Endothelial cell of umbilical vein (primary cell): ENCODE measurements at regions not wholly inside any gene's neighbourhood (a gene's known extent, or its start where the extent isn't known, plus 50 kb on each side); places are given as distances from the start of the nearest gene placed in this dataset.

Experiments
- BruUV-seq: library from RNA; stranded (reverse); fragments of 400-500 nt; replicated peaks from 2 replicates; lab custom pipeline; 2021; lab: Mats Ljungman, UMichigan
- CTCF ChIA-PET: fragments of 300-600, 350-600 bp; sonication (Branson Sonifier 250); formaldehyde crosslinking; loops from one replicate; lab custom pipeline; 2021; ENCODE audit warnings: antibody characterized with exemption, inconsistent platforms; lab: Charles Lee
- POLR2A ChIA-PET: fragments of 300-600, 350-600 bp; sonication (Branson Sonifier 250); formaldehyde crosslinking; loops from one replicate; lab custom pipeline; 2021; ENCODE audit warnings: antibody characterized with exemption, inconsistent platforms; lab: Charles Lee
- DNase-seq: peaks from one replicate; pipeline ENCODE4 v3.0.0-alpha.2; 2011; ENCODE audit warnings: low read depth, low spot score
- FAIRE-seq: peaks from 2 replicates; lab custom pipeline; 2011; peaks lifted over from hg19 to GRCh38; lab: Jason Lieb, UNC
- H2AFZ ChIP-seq: 2 replicates; pipeline ENCODE4 v1.6.0; 2012; ENCODE audit warnings: low read depth, low read length, control low read depth, inconsistent platforms
- H3K27ac ChIP-seq: 2 replicates; pipeline ENCODE4 v1.5.1; 2011; ENCODE audit warnings: low read depth, mild to moderate bottlenecking, control low read depth, low read length, moderate library complexity; ENCODE audit not compliant: insufficient read depth
- H3K27me3 ChIP-seq, 2 experiments: 2 replicates each; pipeline versions ENCODE4 v1.6.0 to v1.6.1; 2011; ENCODE audit warnings: low read length in 2 of 2, mixed read lengths in 1 of 2; ENCODE audit not compliant: control insufficient read depth in 2 of 2, insufficient read depth in 2 of 2
- H3K36me3 ChIP-seq, 2 experiments: 2 replicates in 1 of 2; 3 replicates in 1 of 2; pipeline ENCODE4 v1.5.1; 2011; ENCODE audit warnings: low read length in 2 of 2, mild to moderate bottlenecking in 1 of 2, moderate library complexity in 1 of 2; ENCODE audit not compliant: control insufficient read depth in 2 of 2, insufficient read depth in 2 of 2; ENCODE audit errors: extremely low read depth in 1 of 2
- H3K4me1 ChIP-seq: 3 replicates; pipeline ENCODE4 v1.5.1; 2011; ENCODE audit warnings: mild to moderate bottlenecking, low read length; ENCODE audit not compliant: control insufficient read depth, insufficient read depth; ENCODE audit errors: extremely low read depth
- H3K4me2 ChIP-seq: 2 replicates; pipeline ENCODE4 v1.6.1; 2011; ENCODE audit warnings: low read length, control low read depth, mixed read lengths; ENCODE audit not compliant: insufficient read depth
- H3K4me3 ChIP-seq, 3 experiments: fragments of 200-600 bp in 1 of 3; sonication (generic), shearing (Covaris generic) in 1 of 3; replicated peaks in 1 of 3; 2 replicates each; pipeline ENCODE4 v1.5.1; 2011 to 2016; ENCODE audit warnings: control low read depth in 3 of 3, low read length in 3 of 3, mild to moderate bottlenecking in 2 of 3, inconsistent platforms in 1 of 3, low read depth in 1 of 3, moderate library complexity in 1 of 3; ENCODE audit not compliant: insufficient read depth in 1 of 3
- H3K79me2 ChIP-seq: 2 replicates; pipeline ENCODE4 v1.6.0; 2012; ENCODE audit warnings: low read length, inconsistent platforms; ENCODE audit not compliant: control insufficient read depth, insufficient read depth
- H3K9ac ChIP-seq: replicated peaks from 2 replicates; pipeline ENCODE3; 2011; ENCODE audit warnings: low read length, control low read depth; ENCODE audit not compliant: insufficient read depth; ENCODE audit errors: extremely low read depth
- H3K9me1 ChIP-seq: replicated peaks from 3 replicates; pipeline ENCODE4 v1.6.0; 2011; ENCODE audit warnings: mild to moderate bottlenecking, low read length; ENCODE audit not compliant: control insufficient read depth, insufficient read depth; ENCODE audit errors: extremely low read depth
- H3K9me3 ChIP-seq: replicated peaks from 2 replicates; pipeline ENCODE4 v1.5.1; 2012; ENCODE audit warnings: low read length, inconsistent platforms; ENCODE audit not compliant: control insufficient read depth, insufficient read depth
- H4K20me1 ChIP-seq: replicated peaks from 2 replicates; pipeline ENCODE3; 2011; ENCODE audit warnings: mild to moderate bottlenecking, low read length; ENCODE audit not compliant: control insufficient read depth, insufficient read depth; ENCODE audit errors: extremely low read depth
- CTCF ChIP-seq, 2 donors: IDR thresholded peaks; 1 replicate in 1 of 2; 2 replicates in 1 of 2; pipeline ENCODE4 v1.5.1; 2011; ENCODE audit warnings: low read length in 2 of 2, mild to moderate bottlenecking in 2 of 2, moderate library complexity in 2 of 2, control low read depth in 1 of 2, inconsistent platforms in 1 of 2, low read depth in 1 of 2; ENCODE audit not compliant: insufficient read depth in 1 of 2; ENCODE audit errors: extremely low read depth in 1 of 2
- EZH2 ChIP-seq: IDR thresholded peaks from 2 replicates; pipeline ENCODE4 v1.6.1; 2012; ENCODE audit warnings: borderline replicate concordance, low read depth, mild to moderate bottlenecking, moderate library complexity, low read length, inconsistent platforms; ENCODE audit not compliant: severe bottlenecking
- FOS ChIP-seq: IDR thresholded peaks from 2 replicates; pipeline ENCODE4 v1.6.1; 2011; ENCODE audit warnings: mild to moderate bottlenecking, low read length, moderate library complexity, borderline replicate concordance; ENCODE audit not compliant: insufficient read depth
- GATA2 ChIP-seq: IDR thresholded peaks from 2 replicates; pipeline ENCODE4 v1.7.0; 2011; ENCODE audit warnings: low read depth, mild to moderate bottlenecking, moderate library complexity, mixed read lengths, low read length; ENCODE audit not compliant: insufficient read length, insufficient read depth
- JUN ChIP-seq: IDR thresholded peaks from 2 replicates; pipeline ENCODE4 v1.6.1; 2011; ENCODE audit warnings: borderline replicate concordance, low read depth; ENCODE audit not compliant: insufficient read length, insufficient read depth
- MAX ChIP-seq: IDR thresholded peaks from 2 replicates; pipeline ENCODE4 v1.6.1; 2011; ENCODE audit not compliant: insufficient read depth, insufficient read length
- MYC ChIP-seq: IDR thresholded peaks from one replicate; pipeline ENCODE4 v1.6.1; 2011; ENCODE audit warnings: mild to moderate bottlenecking, low read depth, low read length
- POLR2A ChIP-seq: IDR thresholded peaks from 2 replicates; pipeline ENCODE4 v1.6.1; 2012; ENCODE audit warnings: low read depth, mild to moderate bottlenecking, control low read depth, low read length
- POLR2AphosphoS5 ChIP-seq: IDR thresholded peaks from 2 replicates; pipeline ENCODE4 v1.6.1; 2012; ENCODE audit warnings: low read depth, mild to moderate bottlenecking, control low read depth, low read length, moderate library complexity; ENCODE audit not compliant: insufficient read depth
- dilution Hi-C: fragments of 300-500 bp; cut with MboI; formaldehyde crosslinking; loops from one replicate; pipeline ENCODE4 v1.15.0; 2019; ENCODE audit warnings: low sequenced_read_pairs; ENCODE audit not compliant: extremely low pct_ligation_motif_present
- intact Hi-C: fragments of 100-400 bp; cut with micrococcal nuclease; formaldehyde crosslinking; loops from one replicate; pipeline ENCODE4 v1.10.0; 2022

GRCh38 chr1:209319549-209319948 lies 264.0 kb upstream of the CAMK1G start:
- Histone ChIP-seq H3K4me3 (no peak overlapping the region), H3K9ac (no peak overlapping the region), H3K9me3 (no peaks in the 10 kb centered on the region), H3K36me3 (no peaks in the 10 kb centered on the region), H3K9me1 (no peaks in the 10 kb centered on the region), H3K27ac (no peak overlapping the region), H4K20me1 (no peaks in the 10 kb centered on the region), H3K27me3 (no peaks in the 10 kb centered on the region), H3K79me2 (no peaks in the 10 kb centered on the region), H3K4me2 (no peak overlapping the region), H3K4me1 (no peaks in the 10 kb centered on the region), H2AFZ (no peak overlapping the region)
- CTCF ChIA-PET, result no interaction called here
- TF ChIP-seq POLR2A (no peak), GATA2 (no peak), FOS (no peak), MYC (no peak), EZH2 (no peak), JUN (no peak)
- POLR2A ChIA-PET, result no interaction called here
- no peak for FAIRE-seq
- intact Hi-C loops (no loop called here), dilution Hi-C loops (no loop called here)
- no peak for DNase-seq
- no TSS peak for BruUV-seq

GRCh38 chr1:209323743-209324142 lies 259.8 kb upstream of the CAMK1G start:
- intact Hi-C loops, result no loop called here
- ChIA-PET POLR2A (no interaction called here), CTCF (no interaction called here)
- no peak for FAIRE-seq
- H3K36me3 ChIP-seq, result no peaks in the 10 kb centered on the region
- no peaks in the 10 kb centered on the region for H4K20me1 ChIP-seq
- no peak overlapping the region for H2AFZ ChIP-seq
- TF ChIP-seq EZH2 (no peak), POLR2A (no peak), GATA2 (no peak), MAX (no peak), JUN (no peak), FOS (no peak), MYC (no peak), POLR2AphosphoS5 (no peak), CTCF (IDR thresholded peaks at IDR 0.05; ENCODE audit: extremely low read depth in 1 of 2, insufficient read depth in 1 of 2, low read depth in 1 of 2, low read length in 2 of 2) (no peak)
- no peak overlapping the region for H3K27ac ChIP-seq
- H3K4me2 ChIP-seq, result no peak overlapping the region
- H3K9me3 ChIP-seq, result no peaks in the 10 kb centered on the region
- BruUV-seq, result no TSS peak
- dilution Hi-C loops, result no loop called here
- H3K27me3 ChIP-seq, result no peaks in the 10 kb centered on the region
- H3K9ac ChIP-seq, result no peak overlapping the region
- H3K4me1 ChIP-seq, result no peaks in the 10 kb centered on the region
- DNase-seq, result no peak
- no peak overlapping the region for H3K4me3 ChIP-seq
- H3K9me1 ChIP-seq, result no peaks in the 10 kb centered on the region
- no peaks in the 10 kb centered on the region for H3K79me2 ChIP-seq
